Kidney (tissue), 13 donors: ENCODE measurements at regions not wholly inside any gene's neighbourhood (a gene's known extent, or its start where the extent isn't known, plus 50 kb on each side); places are given as distances from the start of the nearest gene placed in this dataset.
A peak's percentile ranks its signal among the peaks of the same experiment; 100 is the strongest.
"Not testable (repeated sequence)": the region's sequence is repeated elsewhere in the genome, so short reads cannot be mapped to it uniquely, and the experiment has no call there.

Source experiments
- DNase-seq, 5 donors: peaks; one replicate each; pipeline ENCODE4 v3.0.0-alpha.2; 2013 to 2020
- FAIRE-seq: peaks from 2 replicates; lab custom pipeline; 2012; peaks lifted over from hg19 to GRCh38; lab: Jason Lieb, UNC
- H3K27ac ChIP-seq, 2 donors: one replicate each; pipeline ENCODE4 v1.7.0; 2013; ENCODE audit warnings: low read depth in 2 of 2, low read length in 2 of 2, inconsistent platforms in 1 of 2
- H3K27me3 ChIP-seq: one replicate; pipeline ENCODE4 v1.7.1; 2013; ENCODE audit warnings: low read length, inconsistent platforms; ENCODE audit not compliant: control insufficient read depth, insufficient read depth
- H3K36me3 ChIP-seq, 3 donors: one replicate each; pipeline versions ENCODE4 v1.7.0 to v1.7.1; 2013; ENCODE audit warnings: low read length in 3 of 3, control low read depth in 1 of 3, inconsistent platforms in 1 of 3; ENCODE audit not compliant: insufficient read depth in 3 of 3, control insufficient read depth in 2 of 3
- H3K4me1 ChIP-seq, 3 donors: one replicate each; pipeline versions ENCODE4 v1.7.0 to v1.7.1; 2013; ENCODE audit warnings: low read length in 3 of 3, inconsistent platforms in 1 of 3, low read depth in 1 of 3; ENCODE audit not compliant: control insufficient read depth in 2 of 3, insufficient read depth in 2 of 3
- H3K4me3 ChIP-seq, 3 donors: one replicate each; pipeline versions ENCODE4 v1.7.0 to v1.8.1; 2013; ENCODE audit warnings: low read length in 3 of 3, control low read depth in 1 of 3, inconsistent platforms in 1 of 3
- H3K9ac ChIP-seq, 3 donors: one replicate each; pipeline versions ENCODE4 v1.7.0 to v1.7.1; 2013; ENCODE audit warnings: low read length in 3 of 3, control low read depth in 1 of 3, inconsistent platforms in 1 of 3
- H3K9me3 ChIP-seq, 3 donors: one replicate each; pipeline versions ENCODE4 v1.7.0 to v1.7.1; 2013; ENCODE audit warnings: low read length in 3 of 3, control low read depth in 1 of 3, inconsistent platforms in 1 of 3; ENCODE audit not compliant: control insufficient read depth in 2 of 3, insufficient read depth in 1 of 3
- CTCF ChIP-seq: IDR thresholded peaks from 3 replicates; pipeline ENCODE4 v1.5.1; 2012; ENCODE audit warnings: mild to moderate bottlenecking, moderate library complexity, borderline replicate concordance; ENCODE audit not compliant: insufficient read depth; ENCODE audit errors: extremely low read depth
- intact Hi-C: fragments of 100-400 bp; cut with DNase I; formaldehyde crosslinking; loops from one replicate; pipeline ENCODE4 v1.11.1; 2022
- donor health status: control.
- donor health status: control.
- donor health status: control.
- donor health status: control.
- donor health status: control.
- donor health status: DM: yes; HTN: yes; CAD: no.
- donor health status: Normal renal cell carcinoma (clear cell type).

GRCh38 chr7:1301054-1301881 lies 68.6 kb downstream of the UNCX start:
- FAIRE-seq (no peak), DNase-seq (peak in 3 of 5 donors; percentile 14 to 64 (median 49))
- H3K9ac ChIP-seq, result no peak overlapping the region
- no peak overlapping the region for H3K27ac ChIP-seq
- H3K4me3 ChIP-seq, result no peak overlapping the region
- H3K9me3 ChIP-seq, result no peaks in the 10 kb centered on the region
- intact Hi-C loops, result no loop called here
- peaks cover 4% of the 10 kb centered on the region for H3K27me3 ChIP-seq
- no peak for TF ChIP-seq CTCF
- no peaks in the 10 kb centered on the region for H3K4me1 ChIP-seq
- no peaks in the 10 kb centered on the region for H3K36me3 ChIP-seq

DNA sequence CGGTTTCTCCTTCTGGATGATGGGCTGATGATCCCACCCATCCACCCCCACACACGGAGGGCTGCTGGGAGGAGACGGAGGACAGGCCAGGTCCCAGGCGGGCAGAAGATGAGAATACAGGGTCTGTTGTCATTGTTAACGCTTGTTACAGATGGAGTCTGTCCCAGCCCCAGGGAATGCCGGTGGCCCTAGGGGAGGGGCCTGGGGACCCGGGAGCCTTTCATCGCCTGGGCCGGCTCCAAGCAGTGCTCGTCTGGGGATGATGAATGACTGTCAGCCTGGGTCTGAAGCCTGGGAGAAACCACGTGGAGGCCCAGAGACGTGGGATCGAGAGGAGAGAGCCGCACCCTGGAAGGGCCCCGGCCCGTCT lies 69.2 kb downstream of the UNCX start:
- H3K4me1 ChIP-seq, result no peaks in the 10 kb centered on the region
- H3K4me3 ChIP-seq, result no peak overlapping the region
- H3K27ac ChIP-seq, result no peak overlapping the region
- no peaks in the 10 kb centered on the region for H3K9me3 ChIP-seq
- no peaks in the 10 kb centered on the region for H3K36me3 ChIP-seq
- H3K9ac ChIP-seq, result no peak overlapping the region
- no peak for TF ChIP-seq CTCF
- FAIRE-seq (no peak), DNase-seq (peak in 4 of 5 donors; percentile 46 to 69 (median 62))
- peaks cover 4% of the 10 kb centered on the region for H3K27me3 ChIP-seq
- intact Hi-C loops, result no loop called here

DNA sequence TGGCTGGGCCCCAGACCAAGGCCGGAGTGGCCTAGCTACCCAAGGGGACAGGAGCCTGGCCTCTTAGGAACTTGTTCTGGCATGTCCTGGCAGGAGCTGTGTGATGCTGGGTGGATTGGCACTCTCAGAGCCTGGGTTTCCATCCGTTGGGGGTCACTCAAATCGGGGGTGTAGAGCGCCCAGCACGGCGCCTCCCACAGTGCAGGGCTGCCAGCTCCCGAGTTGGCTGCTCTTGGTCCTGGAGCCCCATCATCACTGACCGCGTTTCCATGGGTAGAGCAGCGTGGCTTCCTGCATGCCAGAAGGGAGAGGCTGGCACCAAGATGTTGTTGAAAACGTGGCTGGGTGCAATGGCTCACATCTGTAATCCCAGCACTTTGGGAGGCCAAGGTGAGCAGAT lies 70.3 kb downstream of the UNCX start:
- Histone ChIP-seq H3K4me1 (no peaks in the 10 kb centered on the region), H3K27ac (no peak overlapping the region), H3K9me3 (no peaks in the 10 kb centered on the region), H3K36me3 (no peaks in the 10 kb centered on the region), H3K9ac (no peak overlapping the region), H3K27me3 (peaks cover 4% of the 10 kb centered on the region), H3K4me3 (no peak overlapping the region)
- intact Hi-C loops, result no loop called here
- TF ChIP-seq CTCF, result no peak
- DNase-seq, result peak in 1 of 5 donors; percentile 53
- no peak for FAIRE-seq

GRCh38 chr7:1304011-1304410 lies 71.3 kb downstream of the UNCX start:
- H3K27ac ChIP-seq, H3K36me3 ChIP-seq, H3K9ac ChIP-seq, H3K4me3 ChIP-seq, H3K9me3 ChIP-seq, intact Hi-C loops, H3K27me3 ChIP-seq, H3K4me1 ChIP-seq, FAIRE-seq: not testable (repeated sequence)
- peak in 1 of 5 donors; percentile 48 for DNase-seq
